Liver (tissue), 3 donors: ENCODE measurements at regions not wholly inside any gene's neighbourhood (a gene's known extent, or its start where the extent isn't known, plus 50 kb on each side); places are given as distances from the start of the nearest gene placed in this dataset.

Source experiments
- EGR1 ChIP-seq, 2 donors: IDR thresholded peaks; 2 replicates each; pipeline ENCODE4 v1.6.1; 2016 to 2018; ENCODE audit warnings: antibody characterized with exemption in 2 of 2, low read depth in 2 of 2
- FOXA1 ChIP-seq: IDR thresholded peaks from 2 replicates; pipeline ENCODE4 v1.6.1; 2016; ENCODE audit warnings: antibody characterized with exemption
- JUND ChIP-seq, 2 donors: IDR thresholded peaks; 2 replicates each; pipeline ENCODE4 v1.6.1; 2016; ENCODE audit warnings: antibody characterized with exemption in 2 of 2
- RAD21 ChIP-seq, 2 donors: IDR thresholded peaks; 2 replicates each; pipeline ENCODE4 v1.6.1; 2016; ENCODE audit warnings: antibody characterized with exemption in 2 of 2, mild to moderate bottlenecking in 2 of 2
- RXRA ChIP-seq, 2 donors: IDR thresholded peaks; 2 replicates each; pipeline ENCODE4 v1.6.1; 2017 to 2018; ENCODE audit warnings: antibody characterized with exemption in 2 of 2, mild to moderate bottlenecking in 1 of 2
- SP1 ChIP-seq: IDR thresholded peaks from 2 replicates; pipeline ENCODE4 v1.6.1; 2018; ENCODE audit warnings: antibody characterized with exemption, mild to moderate bottlenecking
- TAF1 ChIP-seq: conservative IDR thresholded peaks from 2 replicates; pipeline ENCODE4 v1.6.1; 2016; ENCODE audit warnings: antibody characterized with exemption, mild to moderate bottlenecking
- YY1 ChIP-seq: IDR thresholded peaks from 2 replicates; pipeline ENCODE4 v1.6.1; 2016; ENCODE audit warnings: antibody characterized with exemption, mild to moderate bottlenecking
- TF ChIP-seq, protein P1 (sequence below): fragments of 150-350 bp; IDR thresholded peaks from 2 replicates; pipeline ENCODE4 v1.5.1; 2017; ENCODE audit warnings: improper control_type of control experiment, low read depth, low read length; ENCODE audit not compliant: missing input control
- TF ChIP-seq, protein P2 (sequence below): IDR thresholded peaks from 2 replicates; pipeline ENCODE4 v1.6.1; 2016; ENCODE audit warnings: antibody characterized with exemption
- TF ChIP-seq, protein P3 (sequence below): IDR thresholded peaks from 2 replicates; pipeline ENCODE4 v1.6.1; 2016; ENCODE audit warnings: antibody characterized with exemption
- TF ChIP-seq, protein P4 (sequence below): IDR thresholded peaks from 2 replicates; pipeline ENCODE4 v1.6.1; 2016; ENCODE audit warnings: antibody characterized with exemption
- TF ChIP-seq, protein P5 (sequence below): IDR thresholded peaks from 2 replicates; pipeline ENCODE4 v1.6.1; 2016; ENCODE audit warnings: antibody characterized with exemption, mild to moderate bottlenecking
- donor health status: healthy.
- donor health status: healthy.

DNA sequence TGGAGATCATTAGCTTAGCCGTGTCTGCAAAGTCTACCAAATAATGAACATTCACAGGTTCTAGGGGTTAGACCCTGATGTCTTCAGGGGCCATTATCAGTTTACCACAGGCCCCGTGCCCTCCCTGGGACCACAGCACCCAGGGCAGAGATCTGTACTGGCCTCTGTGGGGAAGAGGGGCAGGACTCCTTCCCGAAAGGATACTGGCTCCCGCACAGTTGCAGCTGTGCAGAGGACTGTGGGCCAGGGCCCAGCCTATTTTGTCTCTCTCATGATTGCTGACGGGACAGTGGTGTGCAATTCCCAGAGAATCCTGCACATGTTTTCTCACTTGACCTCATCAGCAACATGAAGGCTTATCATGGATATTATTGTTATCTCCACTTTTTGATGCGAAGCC lies 243.9 kb downstream of the GLRX3 start:
- TF ChIP-seq TAF1: no peak
- TF ChIP-seq, protein P1, sequence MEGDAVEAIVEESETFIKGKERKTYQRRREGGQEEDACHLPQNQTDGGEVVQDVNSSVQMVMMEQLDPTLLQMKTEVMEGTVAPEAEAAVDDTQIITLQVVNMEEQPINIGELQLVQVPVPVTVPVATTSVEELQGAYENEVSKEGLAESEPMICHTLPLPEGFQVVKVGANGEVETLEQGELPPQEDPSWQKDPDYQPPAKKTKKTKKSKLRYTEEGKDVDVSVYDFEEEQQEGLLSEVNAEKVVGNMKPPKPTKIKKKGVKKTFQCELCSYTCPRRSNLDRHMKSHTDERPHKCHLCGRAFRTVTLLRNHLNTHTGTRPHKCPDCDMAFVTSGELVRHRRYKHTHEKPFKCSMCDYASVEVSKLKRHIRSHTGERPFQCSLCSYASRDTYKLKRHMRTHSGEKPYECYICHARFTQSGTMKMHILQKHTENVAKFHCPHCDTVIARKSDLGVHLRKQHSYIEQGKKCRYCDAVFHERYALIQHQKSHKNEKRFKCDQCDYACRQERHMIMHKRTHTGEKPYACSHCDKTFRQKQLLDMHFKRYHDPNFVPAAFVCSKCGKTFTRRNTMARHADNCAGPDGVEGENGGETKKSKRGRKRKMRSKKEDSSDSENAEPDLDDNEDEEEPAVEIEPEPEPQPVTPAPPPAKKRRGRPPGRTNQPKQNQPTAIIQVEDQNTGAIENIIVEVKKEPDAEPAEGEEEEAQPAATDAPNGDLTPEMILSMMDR: no peak
- TF ChIP-seq JUND (IDR thresholded peaks at IDR 0.05): no peak
- TF ChIP-seq RAD21 (IDR thresholded peaks at IDR 0.05): no peak
- TF ChIP-seq, protein P2, sequence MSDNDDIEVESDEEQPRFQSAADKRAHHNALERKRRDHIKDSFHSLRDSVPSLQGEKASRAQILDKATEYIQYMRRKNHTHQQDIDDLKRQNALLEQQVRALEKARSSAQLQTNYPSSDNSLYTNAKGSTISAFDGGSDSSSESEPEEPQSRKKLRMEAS: no peak
- TF ChIP-seq, protein P3, sequence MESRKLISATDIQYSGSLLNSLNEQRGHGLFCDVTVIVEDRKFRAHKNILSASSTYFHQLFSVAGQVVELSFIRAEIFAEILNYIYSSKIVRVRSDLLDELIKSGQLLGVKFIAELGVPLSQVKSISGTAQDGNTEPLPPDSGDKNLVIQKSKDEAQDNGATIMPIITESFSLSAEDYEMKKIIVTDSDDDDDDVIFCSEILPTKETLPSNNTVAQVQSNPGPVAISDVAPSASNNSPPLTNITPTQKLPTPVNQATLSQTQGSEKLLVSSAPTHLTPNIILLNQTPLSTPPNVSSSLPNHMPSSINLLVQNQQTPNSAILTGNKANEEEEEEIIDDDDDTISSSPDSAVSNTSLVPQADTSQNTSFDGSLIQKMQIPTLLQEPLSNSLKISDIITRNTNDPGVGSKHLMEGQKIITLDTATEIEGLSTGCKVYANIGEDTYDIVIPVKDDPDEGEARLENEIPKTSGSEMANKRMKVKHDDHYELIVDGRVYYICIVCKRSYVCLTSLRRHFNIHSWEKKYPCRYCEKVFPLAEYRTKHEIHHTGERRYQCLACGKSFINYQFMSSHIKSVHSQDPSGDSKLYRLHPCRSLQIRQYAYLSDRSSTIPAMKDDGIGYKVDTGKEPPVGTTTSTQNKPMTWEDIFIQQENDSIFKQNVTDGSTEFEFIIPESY: no peak
- TF ChIP-seq EGR1 (IDR thresholded peaks at IDR 0.05; ENCODE audit: low read depth in 2 of 2): no peak
- TF ChIP-seq, protein P4, sequence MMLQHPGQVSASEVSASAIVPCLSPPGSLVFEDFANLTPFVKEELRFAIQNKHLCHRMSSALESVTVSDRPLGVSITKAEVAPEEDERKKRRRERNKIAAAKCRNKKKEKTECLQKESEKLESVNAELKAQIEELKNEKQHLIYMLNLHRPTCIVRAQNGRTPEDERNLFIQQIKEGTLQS: no peak
- no peak for TF ChIP-seq RXRA (IDR thresholded peaks at IDR 0.05)
- TF ChIP-seq YY1: no peak
- no peak for TF ChIP-seq FOXA1
- TF ChIP-seq, protein P5, sequence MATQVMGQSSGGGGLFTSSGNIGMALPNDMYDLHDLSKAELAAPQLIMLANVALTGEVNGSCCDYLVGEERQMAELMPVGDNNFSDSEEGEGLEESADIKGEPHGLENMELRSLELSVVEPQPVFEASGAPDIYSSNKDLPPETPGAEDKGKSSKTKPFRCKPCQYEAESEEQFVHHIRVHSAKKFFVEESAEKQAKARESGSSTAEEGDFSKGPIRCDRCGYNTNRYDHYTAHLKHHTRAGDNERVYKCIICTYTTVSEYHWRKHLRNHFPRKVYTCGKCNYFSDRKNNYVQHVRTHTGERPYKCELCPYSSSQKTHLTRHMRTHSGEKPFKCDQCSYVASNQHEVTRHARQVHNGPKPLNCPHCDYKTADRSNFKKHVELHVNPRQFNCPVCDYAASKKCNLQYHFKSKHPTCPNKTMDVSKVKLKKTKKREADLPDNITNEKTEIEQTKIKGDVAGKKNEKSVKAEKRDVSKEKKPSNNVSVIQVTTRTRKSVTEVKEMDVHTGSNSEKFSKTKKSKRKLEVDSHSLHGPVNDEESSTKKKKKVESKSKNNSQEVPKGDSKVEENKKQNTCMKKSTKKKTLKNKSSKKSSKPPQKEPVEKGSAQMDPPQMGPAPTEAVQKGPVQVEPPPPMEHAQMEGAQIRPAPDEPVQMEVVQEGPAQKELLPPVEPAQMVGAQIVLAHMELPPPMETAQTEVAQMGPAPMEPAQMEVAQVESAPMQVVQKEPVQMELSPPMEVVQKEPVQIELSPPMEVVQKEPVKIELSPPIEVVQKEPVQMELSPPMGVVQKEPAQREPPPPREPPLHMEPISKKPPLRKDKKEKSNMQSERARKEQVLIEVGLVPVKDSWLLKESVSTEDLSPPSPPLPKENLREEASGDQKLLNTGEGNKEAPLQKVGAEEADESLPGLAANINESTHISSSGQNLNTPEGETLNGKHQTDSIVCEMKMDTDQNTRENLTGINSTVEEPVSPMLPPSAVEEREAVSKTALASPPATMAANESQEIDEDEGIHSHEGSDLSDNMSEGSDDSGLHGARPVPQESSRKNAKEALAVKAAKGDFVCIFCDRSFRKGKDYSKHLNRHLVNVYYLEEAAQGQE: no peak
- no peak for TF ChIP-seq SP1
